ENCODE measurements at regions not wholly inside any gene's neighbourhood (a gene's known extent, or its start where the extent isn't known, plus 50 kb on each side); places are given as distances from the start of the nearest gene placed in this dataset.

DNA sequence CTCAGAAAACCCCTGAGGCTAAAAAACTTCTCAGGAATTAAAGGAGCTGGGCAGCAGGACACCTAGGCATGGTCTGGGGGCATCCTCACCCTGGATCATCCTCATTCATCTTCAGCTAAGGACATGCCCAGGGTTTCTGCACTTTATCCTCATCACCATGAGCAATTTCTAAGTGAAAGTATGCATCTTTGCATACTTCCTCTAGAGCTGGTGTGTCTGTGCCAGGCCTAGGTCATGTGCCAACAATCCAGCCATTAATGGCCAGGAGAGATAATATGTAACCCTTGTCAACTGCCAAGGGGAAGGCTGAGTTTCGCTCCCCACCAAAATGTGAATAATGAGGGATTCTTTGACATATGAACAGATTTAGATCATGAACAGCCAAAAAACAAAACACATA lies 160.5 kb downstream of the KITLG start:
- no peaks in the 10 kb centered on the region for H3K36me3 Mint-ChIP-seq (ENCODE audit: insufficient read depth, unreplicated experiment)
- no peak for DNase-seq
- H3K4me3 Mint-ChIP-seq (ENCODE audit: low read depth, unreplicated experiment): no peak overlapping the region
- intact Hi-C loops (cut with micrococcal nuclease; ENCODE audit: unreplicated experiment): no loop called here
- H3K27me3 Mint-ChIP-seq (ENCODE audit: unreplicated experiment): no peaks in the 10 kb centered on the region
- H3K9me3 Mint-ChIP-seq (ENCODE audit: low read depth, unreplicated experiment): no peaks in the 10 kb centered on the region
- CTCF ChIA-PET: no interaction called here
- H3K4me1 Mint-ChIP-seq (ENCODE audit: low read depth, unreplicated experiment): no peaks in the 10 kb centered on the region
- no TSS peak for BruUV-seq (replicated peaks)
- H3K27ac Mint-ChIP-seq (ENCODE audit: unreplicated experiment): no peak overlapping the region
- TF ChIP-seq, protein P1, sequence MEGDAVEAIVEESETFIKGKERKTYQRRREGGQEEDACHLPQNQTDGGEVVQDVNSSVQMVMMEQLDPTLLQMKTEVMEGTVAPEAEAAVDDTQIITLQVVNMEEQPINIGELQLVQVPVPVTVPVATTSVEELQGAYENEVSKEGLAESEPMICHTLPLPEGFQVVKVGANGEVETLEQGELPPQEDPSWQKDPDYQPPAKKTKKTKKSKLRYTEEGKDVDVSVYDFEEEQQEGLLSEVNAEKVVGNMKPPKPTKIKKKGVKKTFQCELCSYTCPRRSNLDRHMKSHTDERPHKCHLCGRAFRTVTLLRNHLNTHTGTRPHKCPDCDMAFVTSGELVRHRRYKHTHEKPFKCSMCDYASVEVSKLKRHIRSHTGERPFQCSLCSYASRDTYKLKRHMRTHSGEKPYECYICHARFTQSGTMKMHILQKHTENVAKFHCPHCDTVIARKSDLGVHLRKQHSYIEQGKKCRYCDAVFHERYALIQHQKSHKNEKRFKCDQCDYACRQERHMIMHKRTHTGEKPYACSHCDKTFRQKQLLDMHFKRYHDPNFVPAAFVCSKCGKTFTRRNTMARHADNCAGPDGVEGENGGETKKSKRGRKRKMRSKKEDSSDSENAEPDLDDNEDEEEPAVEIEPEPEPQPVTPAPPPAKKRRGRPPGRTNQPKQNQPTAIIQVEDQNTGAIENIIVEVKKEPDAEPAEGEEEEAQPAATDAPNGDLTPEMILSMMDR (IDR thresholded peaks at IDR 0.05; ENCODE audit: unreplicated experiment): no peak

DNA sequence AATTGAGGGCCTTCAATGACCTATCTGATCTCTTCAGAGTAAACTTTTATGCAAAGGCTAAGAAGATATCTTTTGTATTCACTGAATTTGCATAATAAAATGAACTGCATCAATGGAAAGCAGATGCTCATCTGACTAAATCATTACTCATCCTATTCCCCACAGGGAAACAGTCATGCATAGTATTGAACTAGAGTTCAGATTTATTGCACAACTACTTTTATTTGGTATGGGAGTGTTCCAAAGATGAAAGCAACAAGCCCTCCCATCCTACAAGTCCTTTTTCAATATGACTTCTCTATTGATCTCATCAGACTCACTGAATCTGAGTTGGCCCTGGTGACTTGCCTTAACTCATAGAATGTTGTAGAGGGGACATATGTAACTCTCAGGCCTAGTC lies 159.8 kb downstream of the KITLG start:
- H3K27me3 Mint-ChIP-seq (ENCODE audit: unreplicated experiment): no peaks in the 10 kb centered on the region
- no peaks in the 10 kb centered on the region for H3K4me1 Mint-ChIP-seq (ENCODE audit: low read depth, unreplicated experiment)
- intact Hi-C loops (cut with micrococcal nuclease; ENCODE audit: unreplicated experiment): no loop called here
- no peaks in the 10 kb centered on the region for H3K36me3 Mint-ChIP-seq (ENCODE audit: insufficient read depth, unreplicated experiment)
- no peak overlapping the region for H3K4me3 Mint-ChIP-seq (ENCODE audit: low read depth, unreplicated experiment)
- H3K9me3 Mint-ChIP-seq (ENCODE audit: low read depth, unreplicated experiment): no peaks in the 10 kb centered on the region
- TF ChIP-seq, protein P1 (IDR thresholded peaks at IDR 0.05; ENCODE audit: unreplicated experiment): no peak
- BruUV-seq (replicated peaks): no TSS peak
- DNase-seq: no peak
- no peak overlapping the region for H3K27ac Mint-ChIP-seq (ENCODE audit: unreplicated experiment)
- CTCF ChIA-PET: no interaction called here

DNA sequence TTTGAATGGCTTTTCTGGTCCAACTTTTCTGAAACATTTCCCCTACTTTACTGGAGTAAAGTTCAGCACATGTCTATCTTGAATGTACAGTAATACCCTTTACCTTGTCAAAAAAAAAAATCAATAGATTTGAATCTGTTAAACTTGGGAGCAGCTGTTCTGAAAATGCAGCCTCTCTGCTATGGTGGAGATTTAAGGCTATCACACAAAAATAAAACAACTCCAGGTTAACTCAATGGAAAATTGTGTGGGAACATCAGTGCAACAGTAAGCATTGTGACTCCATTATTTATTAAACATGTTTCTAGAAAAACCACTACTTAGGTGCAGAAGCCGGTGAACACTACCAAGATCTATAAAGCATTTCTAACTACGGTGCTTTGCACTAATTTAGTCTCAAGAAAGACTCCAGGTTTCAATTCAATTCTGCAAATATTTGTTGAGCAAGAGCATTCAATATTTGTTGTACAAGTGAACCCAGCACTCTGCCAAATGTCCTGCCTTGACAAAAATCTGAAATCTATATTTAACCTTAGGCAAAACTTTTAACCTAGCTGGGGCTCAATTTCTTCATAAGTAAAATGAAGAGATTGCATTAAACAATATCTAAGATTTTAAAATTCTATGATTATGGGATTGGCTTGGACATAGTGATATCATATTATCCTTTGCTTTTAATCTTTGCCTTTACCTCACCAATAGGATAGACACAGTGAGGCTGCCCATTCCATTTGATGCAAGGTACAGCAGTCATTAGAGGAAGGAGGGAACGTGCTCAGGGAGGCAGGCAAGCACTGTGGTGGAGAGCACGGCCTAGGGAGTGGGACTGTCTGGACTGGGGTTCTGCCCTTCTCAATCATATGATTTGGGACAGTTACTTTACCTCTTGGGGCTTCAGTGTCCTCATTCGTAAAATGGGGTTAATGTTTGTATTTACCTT lies 155.2 kb downstream of the KITLG start:
- Mint-ChIP-seq H3K4me1 (ENCODE audit: low read depth, unreplicated experiment) (no peaks in the 10 kb centered on the region), H3K4me3 (ENCODE audit: low read depth, unreplicated experiment) (no peak overlapping the region), H3K27me3 (ENCODE audit: unreplicated experiment) (no peaks in the 10 kb centered on the region), H3K27ac (ENCODE audit: unreplicated experiment) (no peak overlapping the region), H3K9me3 (ENCODE audit: low read depth, unreplicated experiment) (peaks cover 4% of the 10 kb centered on the region), H3K36me3 (ENCODE audit: insufficient read depth, unreplicated experiment) (no peaks in the 10 kb centered on the region)
- no peak for DNase-seq
- TF ChIP-seq, protein P1 (IDR thresholded peaks at IDR 0.05; ENCODE audit: unreplicated experiment): no peak
- CTCF ChIA-PET: no interaction called here
- BruUV-seq (replicated peaks): no TSS peak
- intact Hi-C loops (cut with micrococcal nuclease; ENCODE audit: unreplicated experiment): no loop called here

DNA sequence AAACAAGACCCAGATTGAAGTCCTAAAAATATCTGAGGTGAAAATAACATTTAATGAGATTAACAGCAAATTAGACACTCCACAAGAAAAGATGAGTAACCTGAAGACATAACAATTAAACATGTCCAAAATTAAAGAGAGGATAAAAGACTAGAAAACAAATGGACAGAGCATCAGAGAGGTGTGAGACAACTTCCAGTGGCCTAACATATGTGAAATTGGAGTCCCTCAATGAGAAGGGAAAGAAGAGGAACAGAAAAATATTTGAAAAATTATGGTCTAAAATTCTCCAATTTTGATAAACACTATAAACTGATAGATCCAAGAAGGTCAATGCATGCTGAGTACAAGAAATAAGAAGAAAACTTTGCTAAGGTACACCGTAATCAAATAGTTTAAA lies 151.9 kb downstream of the KITLG start:
- Mint-ChIP-seq H3K4me1 (ENCODE audit: low read depth, unreplicated experiment) (peaks cover 11% of the 10 kb centered on the region), H3K36me3 (ENCODE audit: insufficient read depth, unreplicated experiment) (no peaks in the 10 kb centered on the region), H3K27me3 (ENCODE audit: unreplicated experiment) (no peaks in the 10 kb centered on the region), H3K4me3 (ENCODE audit: low read depth, unreplicated experiment) (no peak overlapping the region), H3K27ac (ENCODE audit: unreplicated experiment) (no peak overlapping the region), H3K9me3 (ENCODE audit: low read depth, unreplicated experiment) (peaks cover 4% of the 10 kb centered on the region)
- no TSS peak for BruUV-seq (replicated peaks)
- CTCF ChIA-PET: no interaction called here
- TF ChIP-seq, protein P1 (IDR thresholded peaks at IDR 0.05; ENCODE audit: unreplicated experiment): no peak
- intact Hi-C loops (cut with micrococcal nuclease; ENCODE audit: unreplicated experiment): no loop called here
- no peak for DNase-seq

Data from Calu3 (cell line).